HCT116 (cell line): ENCODE measurements at regions not wholly inside any gene's neighbourhood (a gene's known extent, or its start where the extent isn't known, plus 50 kb on each side); places are given as distances from the start of the nearest gene placed in this dataset.

ENCODE experiments used
- ATAC-seq: fragments of 200-7000 bp; cut with Tn5 transposase; 2 replicates; pipeline ENCODE4 v1.9.1; 2020; ENCODE audit warnings: mild to moderate bottlenecking, moderate library complexity
- BruUV-seq: library from RNA; stranded (reverse); fragments of 400-500 nt; replicated peaks from 2 replicates; lab custom pipeline; 2021; lab: Mats Ljungman, UMichigan
- CTCF ChIA-PET: fragments of 300-600 bp; sonication (Branson Sonifier 250); formaldehyde crosslinking; loops from one replicate; lab custom pipeline; 2021; ENCODE audit warnings: antibody characterized with exemption; lab: Charles Lee
- POLR2A ChIA-PET: fragments of 300-600, 350-600 bp; sonication (Branson Sonifier 250); formaldehyde crosslinking; loops from one replicate; lab custom pipeline; 2021; ENCODE audit warnings: antibody characterized with exemption; lab: Charles Lee
- RAD21 ChIA-PET, 2 experiments: fragments of 300-600 bp; sonication (Branson Sonifier 250); formaldehyde crosslinking; loops; one replicate each; lab custom pipeline; 2023; ENCODE audit warnings: low total read pairs in 2 of 2; ENCODE audit not compliant: uncharacterized antibody in 2 of 2, unreplicated experiment in 2 of 2, low non-redundant PET in 1 of 2; lab: Charles Lee
- DNase-seq: peaks from one replicate; pipeline ENCODE4 v3.0.0-alpha.2; 2010; ENCODE audit warnings: low read depth, low spot score
- H2AFZ ChIP-seq: fragments of 200-600 bp; shearing (Covaris generic), sonication (generic); 2 replicates; pipeline ENCODE4 v1.6.1; 2017; ENCODE audit warnings: low read depth, mixed run types, mixed read lengths, antibody characterized with exemption, low read length; ENCODE audit not compliant: poor library complexity, severe bottlenecking
- H3K27ac ChIP-seq: 2 replicates; pipeline ENCODE4 v1.5.1; 2012; ENCODE audit warnings: low read depth, low read length
- H3K27me3 ChIP-seq: fragments of 200-600 bp; sonication (generic); 2 replicates; pipeline ENCODE4 v1.6.1; 2016; ENCODE audit warnings: mixed run types, low read length, mixed read lengths; ENCODE audit not compliant: insufficient read depth
- H3K36me3 ChIP-seq, 2 experiments: fragments of 200-500 bp in 1 of 2; fragments of 200-600 bp in 1 of 2; sonication (Bioruptor generic) in 1 of 2; sonication (generic) in 1 of 2; 2 replicates each; pipeline versions ENCODE4 v1.5.1 to v1.6.1; 2014 to 2016; ENCODE audit warnings: low read length in 2 of 2, inconsistent platforms in 1 of 2, mixed read lengths in 1 of 2, mixed run types in 1 of 2; ENCODE audit not compliant: insufficient read depth in 2 of 2, control insufficient read depth in 1 of 2
- H3K4me1 ChIP-seq, 2 experiments: fragments of 200-600 bp in 1 of 2; sonication (generic) in 1 of 2; 2 replicates each; pipeline versions ENCODE4 v1.5.1 to v1.6.1; 2012 to 2017; ENCODE audit warnings: low read length in 2 of 2, inconsistent platforms in 1 of 2, mild to moderate bottlenecking in 1 of 2, mixed read lengths in 1 of 2, mixed run types in 1 of 2, moderate library complexity in 1 of 2; ENCODE audit not compliant: insufficient read depth in 2 of 2, control insufficient read depth in 1 of 2
- H3K4me2 ChIP-seq: fragments of 200-600 bp; sonication (generic); 2 replicates; pipeline ENCODE4 v1.6.1; 2017; ENCODE audit warnings: mixed run types, low read length, mixed read lengths
- H3K4me3 ChIP-seq, 2 experiments: fragments of 200-600 bp in 1 of 2; sonication (generic) in 1 of 2; replicated peaks in 1 of 2; 2 replicates each; pipeline ENCODE4 v1.5.1; 2011 to 2016; ENCODE audit warnings: low read length in 2 of 2, control low read depth in 1 of 2, low read depth in 1 of 2, mild to moderate bottlenecking in 1 of 2, mixed read lengths in 1 of 2, mixed run types in 1 of 2
- H3K79me2 ChIP-seq: fragments of 200-600 bp; sonication (generic); 2 replicates; pipeline ENCODE4 v1.6.1; 2017; ENCODE audit warnings: mild to moderate bottlenecking, mixed run types, low read length, moderate library complexity, mixed read lengths; ENCODE audit not compliant: insufficient read depth
- H3K9ac ChIP-seq: fragments of 200-600 bp; sonication (generic); 2 replicates; pipeline ENCODE4 v1.6.1; 2016; ENCODE audit warnings: low read length, mixed read lengths
- H3K9me2 ChIP-seq: fragments of 200-600 bp; sonication (generic), shearing (Covaris generic); 2 replicates; pipeline ENCODE4 v1.6.1; 2017; ENCODE audit warnings: mixed run types, mild to moderate bottlenecking, moderate library complexity; ENCODE audit not compliant: insufficient read depth
- H3K9me3 ChIP-seq, 2 experiments: fragments of 200-500 bp in 1 of 2; fragments of 200-600 bp in 1 of 2; sonication (Bioruptor generic) in 1 of 2; sonication (generic) in 1 of 2; 2 replicates each; pipeline ENCODE4 v1.6.1; 2014 to 2017; ENCODE audit warnings: low read length in 2 of 2, mixed read lengths in 2 of 2, inconsistent platforms in 1 of 2, low read depth in 1 of 2, mild to moderate bottlenecking in 1 of 2, mixed run types in 1 of 2, moderate library complexity in 1 of 2; ENCODE audit not compliant: control insufficient read depth in 1 of 2, insufficient read depth in 1 of 2
- H4K20me1 ChIP-seq: fragments of 200-600 bp; sonication (generic), shearing (Covaris generic); 2 replicates; pipeline ENCODE4 v1.6.1; 2017; ENCODE audit warnings: mixed run types, mild to moderate bottlenecking, moderate library complexity; ENCODE audit not compliant: insufficient read depth
- ZFX ChIP-seq: fragments of 450-650 bp; IDR thresholded peaks from 2 replicates; pipeline ENCODE4 v1.6.1; 2017
- intact Hi-C: fragments of 100-400 bp; cut with micrococcal nuclease; formaldehyde crosslinking; loops from 2 replicates; pipeline ENCODE4 v1.10.0; 2022
- TF ChIP-seq, protein P1 (sequence below): IDR thresholded peaks from 2 replicates; pipeline ENCODE4 v1.6.1; 2011; ENCODE audit warnings: mild to moderate bottlenecking, low read length, moderate library complexity; ENCODE audit not compliant: insufficient replicate concordance; ENCODE audit errors: extremely low read depth
- TF ChIP-seq, protein P2 (sequence below): IDR thresholded peaks from 2 replicates; pipeline ENCODE4 v1.6.1; 2012; ENCODE audit warnings: low read depth

DNA sequence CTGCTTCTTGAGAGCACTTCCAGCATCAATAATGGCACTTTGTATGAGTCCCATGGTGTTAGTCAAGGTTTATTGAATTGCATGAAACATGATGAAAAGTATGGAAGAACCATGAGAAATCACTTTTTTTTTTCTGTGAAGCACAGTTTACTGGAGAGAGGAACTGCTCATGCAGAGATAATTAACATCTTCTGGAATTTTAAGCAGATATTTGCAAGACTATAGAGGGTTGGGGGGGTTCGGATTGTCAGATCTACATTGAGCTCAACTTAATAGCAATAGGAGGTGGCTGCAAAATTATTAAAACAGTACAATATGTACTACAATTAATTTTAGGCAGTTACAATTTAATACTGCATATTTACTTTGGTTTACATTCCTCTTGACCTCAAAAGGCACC is 204.4 kb upstream of the CDH10 start:
- RAD21 ChIA-PET = no interaction called here
- intact Hi-C loops = no loop called here

More for the DNA sequence above, 204.4 kb upstream of the CDH10 start:
- H3K79me2 ChIP-seq = no peaks in the 10 kb centered on the region
- H3K4me3 ChIP-seq = no peak overlapping the region
- H3K27me3 ChIP-seq = no peaks in the 10 kb centered on the region
- H3K36me3 ChIP-seq = no peaks in the 10 kb centered on the region
- no peaks in the 10 kb centered on the region for H3K9me2 ChIP-seq
- ChIA-PET CTCF (no interaction called here), POLR2A (no interaction called here)
- no peak for ATAC-seq
- no peak overlapping the region for H2AFZ ChIP-seq
- no peak overlapping the region for H3K9ac ChIP-seq
- H3K4me2 ChIP-seq = no peak overlapping the region
- peaks cover 20 to 27% of the 10 kb centered on the region in 2 experiments; a peak in 2 of 4 replicates for H3K9me3 ChIP-seq
- H3K4me1 ChIP-seq = no peaks in the 10 kb centered on the region
- no TSS peak for BruUV-seq
- no peak for DNase-seq
- no peak for TF ChIP-seq ZFX
- TF ChIP-seq, protein P1, sequence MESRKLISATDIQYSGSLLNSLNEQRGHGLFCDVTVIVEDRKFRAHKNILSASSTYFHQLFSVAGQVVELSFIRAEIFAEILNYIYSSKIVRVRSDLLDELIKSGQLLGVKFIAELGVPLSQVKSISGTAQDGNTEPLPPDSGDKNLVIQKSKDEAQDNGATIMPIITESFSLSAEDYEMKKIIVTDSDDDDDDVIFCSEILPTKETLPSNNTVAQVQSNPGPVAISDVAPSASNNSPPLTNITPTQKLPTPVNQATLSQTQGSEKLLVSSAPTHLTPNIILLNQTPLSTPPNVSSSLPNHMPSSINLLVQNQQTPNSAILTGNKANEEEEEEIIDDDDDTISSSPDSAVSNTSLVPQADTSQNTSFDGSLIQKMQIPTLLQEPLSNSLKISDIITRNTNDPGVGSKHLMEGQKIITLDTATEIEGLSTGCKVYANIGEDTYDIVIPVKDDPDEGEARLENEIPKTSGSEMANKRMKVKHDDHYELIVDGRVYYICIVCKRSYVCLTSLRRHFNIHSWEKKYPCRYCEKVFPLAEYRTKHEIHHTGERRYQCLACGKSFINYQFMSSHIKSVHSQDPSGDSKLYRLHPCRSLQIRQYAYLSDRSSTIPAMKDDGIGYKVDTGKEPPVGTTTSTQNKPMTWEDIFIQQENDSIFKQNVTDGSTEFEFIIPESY = no peak
- TF ChIP-seq, protein P2, sequence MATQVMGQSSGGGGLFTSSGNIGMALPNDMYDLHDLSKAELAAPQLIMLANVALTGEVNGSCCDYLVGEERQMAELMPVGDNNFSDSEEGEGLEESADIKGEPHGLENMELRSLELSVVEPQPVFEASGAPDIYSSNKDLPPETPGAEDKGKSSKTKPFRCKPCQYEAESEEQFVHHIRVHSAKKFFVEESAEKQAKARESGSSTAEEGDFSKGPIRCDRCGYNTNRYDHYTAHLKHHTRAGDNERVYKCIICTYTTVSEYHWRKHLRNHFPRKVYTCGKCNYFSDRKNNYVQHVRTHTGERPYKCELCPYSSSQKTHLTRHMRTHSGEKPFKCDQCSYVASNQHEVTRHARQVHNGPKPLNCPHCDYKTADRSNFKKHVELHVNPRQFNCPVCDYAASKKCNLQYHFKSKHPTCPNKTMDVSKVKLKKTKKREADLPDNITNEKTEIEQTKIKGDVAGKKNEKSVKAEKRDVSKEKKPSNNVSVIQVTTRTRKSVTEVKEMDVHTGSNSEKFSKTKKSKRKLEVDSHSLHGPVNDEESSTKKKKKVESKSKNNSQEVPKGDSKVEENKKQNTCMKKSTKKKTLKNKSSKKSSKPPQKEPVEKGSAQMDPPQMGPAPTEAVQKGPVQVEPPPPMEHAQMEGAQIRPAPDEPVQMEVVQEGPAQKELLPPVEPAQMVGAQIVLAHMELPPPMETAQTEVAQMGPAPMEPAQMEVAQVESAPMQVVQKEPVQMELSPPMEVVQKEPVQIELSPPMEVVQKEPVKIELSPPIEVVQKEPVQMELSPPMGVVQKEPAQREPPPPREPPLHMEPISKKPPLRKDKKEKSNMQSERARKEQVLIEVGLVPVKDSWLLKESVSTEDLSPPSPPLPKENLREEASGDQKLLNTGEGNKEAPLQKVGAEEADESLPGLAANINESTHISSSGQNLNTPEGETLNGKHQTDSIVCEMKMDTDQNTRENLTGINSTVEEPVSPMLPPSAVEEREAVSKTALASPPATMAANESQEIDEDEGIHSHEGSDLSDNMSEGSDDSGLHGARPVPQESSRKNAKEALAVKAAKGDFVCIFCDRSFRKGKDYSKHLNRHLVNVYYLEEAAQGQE = no peak
- no peak overlapping the region for H3K27ac ChIP-seq
- no peaks in the 10 kb centered on the region for H4K20me1 ChIP-seq
